ENCODE measurements at regions not wholly inside any gene's neighbourhood (a gene's known extent, or its start where the extent isn't known, plus 50 kb on each side); places are given as distances from the start of the nearest gene placed in this dataset.

DNA sequence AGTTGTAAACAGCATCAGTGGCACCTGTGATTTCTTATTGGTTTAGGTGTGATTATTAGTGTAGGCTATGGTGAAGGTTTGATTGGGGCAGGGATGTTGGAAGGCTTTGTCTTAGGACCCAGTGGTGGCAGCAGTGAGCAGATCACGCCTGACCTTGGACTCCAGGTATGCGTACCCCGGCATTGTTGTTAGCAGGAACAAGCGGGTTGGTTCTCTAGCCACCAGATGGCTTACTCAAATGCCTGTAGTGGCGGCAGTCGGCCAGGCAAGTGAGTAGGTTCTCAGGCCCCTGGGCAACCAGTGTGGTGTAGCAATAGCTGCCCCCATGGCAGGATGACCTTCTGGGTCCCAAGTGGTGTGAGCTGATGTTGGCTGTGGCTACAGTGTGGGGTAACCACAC, 558.3 kb downstream of the KCNJ3 start:
- WGBS, 3 donors: 94 to 95% (median 94%) methylated on average over 6 of the region's 6 CpGs
- Histone ChIP-seq H3K4me3 (no peak overlapping the region), H3K27me3 (no peaks in the 10 kb centered on the region), H3K27ac (no peak overlapping the region), H3K9me3 (no peaks in the 10 kb centered on the region), H3K4me1 (ENCODE audit: insufficient read depth) (no peaks in the 10 kb centered on the region), H3K36me3 (no peaks in the 10 kb centered on the region)
- TF ChIP-seq, protein P1, sequence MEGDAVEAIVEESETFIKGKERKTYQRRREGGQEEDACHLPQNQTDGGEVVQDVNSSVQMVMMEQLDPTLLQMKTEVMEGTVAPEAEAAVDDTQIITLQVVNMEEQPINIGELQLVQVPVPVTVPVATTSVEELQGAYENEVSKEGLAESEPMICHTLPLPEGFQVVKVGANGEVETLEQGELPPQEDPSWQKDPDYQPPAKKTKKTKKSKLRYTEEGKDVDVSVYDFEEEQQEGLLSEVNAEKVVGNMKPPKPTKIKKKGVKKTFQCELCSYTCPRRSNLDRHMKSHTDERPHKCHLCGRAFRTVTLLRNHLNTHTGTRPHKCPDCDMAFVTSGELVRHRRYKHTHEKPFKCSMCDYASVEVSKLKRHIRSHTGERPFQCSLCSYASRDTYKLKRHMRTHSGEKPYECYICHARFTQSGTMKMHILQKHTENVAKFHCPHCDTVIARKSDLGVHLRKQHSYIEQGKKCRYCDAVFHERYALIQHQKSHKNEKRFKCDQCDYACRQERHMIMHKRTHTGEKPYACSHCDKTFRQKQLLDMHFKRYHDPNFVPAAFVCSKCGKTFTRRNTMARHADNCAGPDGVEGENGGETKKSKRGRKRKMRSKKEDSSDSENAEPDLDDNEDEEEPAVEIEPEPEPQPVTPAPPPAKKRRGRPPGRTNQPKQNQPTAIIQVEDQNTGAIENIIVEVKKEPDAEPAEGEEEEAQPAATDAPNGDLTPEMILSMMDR (IDR thresholded peaks at IDR 0.05): no peak
- no peak for TF ChIP-seq EP300 (IDR thresholded peaks at IDR 0.05)
- no peak for TF ChIP-seq POLR2A (IDR thresholded peaks at IDR 0.05)
- no peak for DNase-seq
- intact Hi-C loops (cut with DNase I): no loop called here

DNA sequence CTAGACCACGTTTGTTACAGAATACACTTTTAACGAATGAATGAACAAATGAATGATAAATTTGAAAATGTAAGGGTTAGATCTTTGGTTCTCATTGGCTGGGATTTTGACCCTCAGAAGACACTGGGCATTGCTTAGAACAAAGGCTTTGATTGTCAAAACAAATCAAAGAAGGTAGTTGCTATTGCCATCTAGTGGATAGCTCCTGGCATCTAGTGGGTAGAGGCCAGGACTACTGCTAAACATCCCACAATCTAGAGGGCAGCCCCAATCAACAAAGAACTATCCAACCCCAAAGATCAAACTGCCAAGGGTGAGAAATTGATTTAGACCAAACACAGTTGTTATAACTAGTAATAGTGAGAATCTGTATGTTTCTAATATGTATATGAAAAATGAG, 552.3 kb downstream of the KCNJ3 start:
- WGBS, 3 donors: 15 to 22% (median 19%) methylated on average over 2 of the region's 2 CpGs
- H3K27me3 ChIP-seq: no peaks in the 10 kb centered on the region
- intact Hi-C loops (cut with DNase I): no loop called here
- H3K9me3 ChIP-seq: no peaks in the 10 kb centered on the region
- no peaks in the 10 kb centered on the region for H3K4me1 ChIP-seq (ENCODE audit: insufficient read depth)
- H3K4me3 ChIP-seq: no peak overlapping the region
- H3K36me3 ChIP-seq: no peaks in the 10 kb centered on the region
- no peak overlapping the region for H3K27ac ChIP-seq
- TF ChIP-seq, protein P1 (IDR thresholded peaks at IDR 0.05): no peak
- no peak for TF ChIP-seq POLR2A (IDR thresholded peaks at IDR 0.05)
- TF ChIP-seq EP300 (IDR thresholded peaks at IDR 0.05): no peak
- DNase-seq: no peak

DNA sequence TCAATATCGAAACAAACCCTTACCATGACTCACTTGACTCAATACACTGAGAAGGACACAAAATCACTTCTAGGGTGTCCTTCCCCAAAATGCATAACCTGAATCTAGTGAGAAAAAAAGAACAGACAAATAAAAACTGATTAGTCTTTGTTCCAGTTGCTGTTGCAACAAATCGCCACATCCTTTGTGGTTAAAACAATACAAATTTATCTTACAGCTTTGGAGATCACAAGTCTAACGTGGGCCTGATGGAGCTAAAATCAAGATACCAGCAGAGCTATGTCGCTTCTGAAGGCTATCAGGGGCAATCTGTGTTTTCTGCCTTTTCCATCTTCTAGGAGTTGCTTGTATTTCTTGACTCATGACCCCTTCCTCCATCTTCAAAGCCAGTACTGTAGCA, 541.7 kb downstream of the KCNJ3 start:
- TF ChIP-seq EP300 (IDR thresholded peaks at IDR 0.05) (no peak), POLR2A (IDR thresholded peaks at IDR 0.05) (no peak)
- TF ChIP-seq, protein P1 (IDR thresholded peaks at IDR 0.05): no peak
- Histone ChIP-seq H3K36me3 (no peaks in the 10 kb centered on the region), H3K4me3 (no peak overlapping the region), H3K4me1 (ENCODE audit: insufficient read depth) (no peaks in the 10 kb centered on the region), H3K27ac (no peak overlapping the region), H3K27me3 (no peaks in the 10 kb centered on the region), H3K9me3 (no peaks in the 10 kb centered on the region)
- no peak for DNase-seq
- 70 to 76% (median 72%) methylated on average over 4 of the region's 4 CpGs for WGBS, 3 donors
- intact Hi-C loops (cut with DNase I): no loop called here

DNA sequence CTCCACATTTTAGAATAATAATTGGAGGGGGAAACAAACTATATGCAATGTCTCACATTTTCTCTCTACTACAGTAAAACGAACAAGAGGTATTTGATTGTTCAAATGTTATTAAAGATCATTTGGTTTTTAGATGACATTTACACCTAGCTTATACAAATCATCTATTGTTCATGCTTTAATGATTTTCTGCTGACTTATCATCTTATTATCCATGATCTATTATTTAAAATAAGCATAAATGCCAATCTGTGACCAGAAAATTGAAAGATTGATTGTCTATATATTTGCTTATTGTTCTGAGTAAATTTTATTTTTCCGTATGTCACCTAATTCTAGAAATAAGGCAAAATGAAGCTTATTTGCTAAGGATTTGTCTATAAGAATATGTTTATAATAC, 537.2 kb downstream of the KCNJ3 start:
- TF ChIP-seq POLR2A (IDR thresholded peaks at IDR 0.05) (no peak), EP300 (IDR thresholded peaks at IDR 0.05) (no peak)
- TF ChIP-seq, protein P1 (IDR thresholded peaks at IDR 0.05): no peak
- Histone ChIP-seq H3K27me3 (no peaks in the 10 kb centered on the region), H3K4me1 (ENCODE audit: insufficient read depth) (no peaks in the 10 kb centered on the region), H3K36me3 (no peaks in the 10 kb centered on the region), H3K27ac (no peak overlapping the region), H3K9me3 (no peaks in the 10 kb centered on the region), H3K4me3 (no peak overlapping the region)
- intact Hi-C loops (cut with DNase I): no loop called here
- 80 to 84% (median 84%) methylated on average over 2 of the region's 2 CpGs for WGBS, 3 donors
- DNase-seq: no peak

Measured in ovary (tissue), 7 donors.